Pulmonary artery endothelial cell (primary cell): ENCODE measurements at regions not wholly inside any gene's neighbourhood (a gene's known extent, or its start where the extent isn't known, plus 50 kb on each side); places are given as distances from the start of the nearest gene placed in this dataset.

ENCODE experiments used
- DNase-seq: peaks from one replicate; pipeline ENCODE4 v3.0.0-alpha.2; 2011; ENCODE audit warnings: low read depth, low spot score

DNA sequence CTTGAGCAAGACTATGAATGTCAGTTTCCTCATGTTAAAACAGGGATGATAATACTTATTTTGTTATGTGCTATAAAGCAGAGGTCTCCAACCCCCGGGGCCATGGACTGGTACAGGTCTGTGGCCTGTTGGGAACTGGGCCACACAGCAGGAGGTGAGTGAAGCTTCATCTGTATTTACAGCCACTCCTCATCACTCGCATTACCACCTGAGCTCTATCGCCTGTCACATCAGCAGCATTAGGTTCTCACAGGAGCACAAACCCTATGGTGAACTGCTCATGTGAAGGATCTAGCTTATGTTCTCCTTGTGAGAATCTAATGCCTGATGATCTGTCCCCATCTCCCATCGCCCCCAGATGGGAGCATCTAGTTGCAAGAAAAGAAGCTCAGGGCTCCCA is 365.3 kb upstream of the SMIM30 start:
- DNase-seq: no peak

GRCh38 chr7:113480537-113480936 is 362.2 kb upstream of the SMIM30 start:
- no peak for DNase-seq

DNA sequence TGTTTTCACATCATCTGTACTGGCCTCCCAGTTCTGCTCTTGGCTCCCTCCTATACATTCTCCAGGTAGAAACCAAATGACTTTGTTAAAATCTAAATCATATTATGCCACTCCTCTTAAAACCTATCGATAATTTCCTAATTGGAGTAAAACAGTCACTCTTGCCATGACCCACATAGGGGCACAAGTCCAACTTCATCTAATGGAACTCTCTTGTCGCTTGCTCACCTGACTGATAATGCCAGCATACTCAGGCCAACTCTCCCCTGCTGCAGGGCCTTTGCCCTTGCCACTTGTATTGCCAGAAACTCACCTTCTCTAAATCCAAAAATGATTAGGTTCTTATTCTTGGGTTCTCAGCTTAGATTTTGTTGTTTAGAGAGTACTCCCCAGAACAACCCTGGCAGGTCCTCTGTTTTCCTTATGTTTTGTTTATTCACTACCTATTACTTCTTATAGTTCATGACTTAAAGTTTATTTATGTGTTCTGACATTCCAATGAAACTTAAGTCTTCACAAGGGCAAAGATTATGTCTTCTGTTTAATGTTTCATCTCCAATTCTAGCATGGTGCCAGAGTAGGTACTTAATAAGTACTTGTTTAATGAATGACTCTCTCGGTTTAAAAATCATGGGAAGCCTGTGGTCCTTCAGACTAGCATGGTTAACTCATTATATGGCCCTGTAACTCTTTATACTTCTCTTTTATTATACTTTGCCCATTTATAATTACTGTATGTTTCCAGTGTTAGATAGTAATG is 345.9 kb upstream of the SMIM30 start:
- DNase-seq: no peak

GRCh38 chr7:113460067-113460466 is 341.7 kb upstream of the SMIM30 start:
- DNase-seq: no peak

- no peak for DNase-seq
These were observed 338.2 kb upstream of the SMIM30 start for GRCh38 chr7:113456533-113456932.

- DNase-seq: no peak
These were observed 336.3 kb upstream of the SMIM30 start for GRCh38 chr7:113454597-113455169.

DNA sequence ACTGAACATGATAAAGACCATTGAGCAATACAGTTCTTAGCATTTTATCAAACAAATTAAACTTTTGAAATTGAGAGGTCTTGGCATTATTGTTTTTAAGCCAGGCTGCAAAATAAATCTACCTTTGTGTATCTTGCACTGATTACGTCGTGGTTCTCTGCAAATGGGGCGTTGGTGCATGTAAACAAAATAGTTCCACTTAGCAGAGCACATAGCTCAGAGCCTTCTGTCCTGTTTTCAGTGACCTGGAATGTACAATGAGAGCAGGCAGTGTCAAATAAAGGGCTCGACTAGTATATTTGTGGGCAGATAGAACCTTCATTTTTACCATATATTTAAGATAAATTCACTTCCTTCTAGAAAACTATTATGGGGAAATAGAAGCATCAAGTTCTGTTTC is 333.9 kb upstream of the SMIM30 start:
- no peak for DNase-seq

DNA sequence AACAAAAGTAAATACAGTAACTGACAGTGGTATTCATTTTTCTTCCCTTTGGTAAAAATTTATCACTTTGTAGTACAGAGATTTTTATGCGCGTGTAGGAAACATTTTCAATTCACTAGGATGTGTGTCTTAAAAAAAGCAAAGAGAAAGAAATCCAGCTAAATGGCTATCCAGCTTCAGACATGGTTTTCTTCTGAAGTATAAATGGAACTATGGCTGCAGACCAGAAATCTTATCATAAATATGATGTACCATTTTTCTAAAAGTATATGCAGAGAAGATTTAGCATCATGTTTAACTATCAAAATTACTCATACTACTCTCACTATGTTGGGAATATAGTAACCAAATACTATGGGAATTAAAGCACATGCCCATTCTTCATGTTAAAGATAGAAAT is 328.4 kb upstream of the SMIM30 start:
- no peak for DNase-seq

DNA sequence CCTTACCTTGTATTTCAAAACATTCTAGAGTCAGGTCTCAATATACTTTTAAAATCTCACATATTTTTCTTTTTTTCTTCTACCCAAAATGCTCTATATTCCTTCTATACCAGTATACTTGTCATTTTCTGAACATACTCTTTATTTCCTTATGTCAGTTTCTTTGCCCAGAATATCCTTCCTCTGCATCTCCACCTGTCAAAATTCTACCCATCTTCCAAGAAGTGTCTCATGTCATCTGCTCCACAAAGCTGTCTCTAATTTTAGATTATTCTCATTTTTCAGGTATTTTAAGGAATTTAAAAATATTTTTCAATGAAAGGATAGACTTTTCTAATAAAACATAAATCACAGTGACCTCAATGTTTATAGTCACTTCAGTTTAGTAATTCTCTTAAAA is 328.0 kb upstream of the SMIM30 start:
- DNase-seq: no peak

DNA sequence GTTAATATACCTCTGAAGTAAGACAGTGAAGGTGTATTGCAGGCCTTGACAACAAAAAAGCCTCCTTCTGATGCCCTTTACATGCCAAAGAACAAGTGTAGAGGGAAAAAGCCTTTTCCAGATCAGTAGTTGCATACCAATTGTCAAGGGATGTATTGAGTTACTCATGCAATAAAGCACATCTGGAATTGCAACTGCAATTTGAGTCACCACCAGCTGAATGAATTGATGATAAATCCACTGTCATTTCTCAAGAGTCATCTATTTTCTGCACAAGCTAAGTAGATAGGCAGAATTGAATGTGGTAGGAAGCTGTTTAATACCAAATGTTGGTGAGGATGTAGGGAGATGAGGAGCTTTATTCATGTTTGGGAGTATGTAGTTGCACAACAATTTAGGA is 325.9 kb upstream of the SMIM30 start:
- DNase-seq: no peak

- no peak for DNase-seq
These were observed 321.8 kb upstream of the SMIM30 start for GRCh38 chr7:113440173-113440572.

- DNase-seq: no peak
These were observed 313.1 kb upstream of the SMIM30 start for GRCh38 chr7:113431406-113431805.

GRCh38 chr7:113424185-113424817 is 305.9 kb upstream of the SMIM30 start:
- DNase-seq: no peak

GRCh38 chr7:113421696-113422330 is 303.5 kb upstream of the SMIM30 start:
- peak; percentile 40 for DNase-seq

GRCh38 chr7:113414401-113415035 is 296.2 kb upstream of the SMIM30 start:
- DNase-seq: no peak

DNA sequence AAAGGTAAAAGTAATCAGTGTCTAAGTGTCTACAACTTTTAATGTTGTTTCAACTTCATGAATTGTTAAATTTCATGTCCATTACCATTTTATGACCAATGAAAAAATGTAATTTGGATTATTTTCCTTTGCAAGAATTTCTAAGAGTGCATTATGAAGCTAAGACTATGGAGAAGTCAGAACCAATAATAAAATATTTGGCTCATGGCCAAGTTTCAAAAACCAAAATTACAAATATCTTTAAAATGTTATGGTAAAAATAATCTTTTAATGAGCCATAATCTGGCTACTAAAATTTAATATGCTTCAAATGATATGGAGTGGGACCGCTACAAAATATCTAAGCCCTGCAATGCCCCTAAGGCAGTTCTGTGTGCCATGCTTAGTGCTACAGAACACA is 294.1 kb upstream of the SMIM30 start:
- DNase-seq: no peak

GRCh38 chr7:113410796-113411195 is 292.4 kb upstream of the SMIM30 start:
- DNase-seq: no peak

GRCh38 chr7:113408999-113409398 is 290.6 kb upstream of the SMIM30 start:
- no peak for DNase-seq

GRCh38 chr7:113405296-113406056 is 287.1 kb upstream of the SMIM30 start:
- no peak for DNase-seq

GRCh38 chr7:113404245-113404644 is 285.9 kb upstream of the SMIM30 start:
- DNase-seq: no peak

GRCh38 chr7:113402482-113402881 is 284.1 kb upstream of the SMIM30 start:
- DNase-seq: no peak
